ENCODE measurements at regions not wholly inside any gene's neighbourhood (a gene's known extent, or its start where the extent isn't known, plus 50 kb on each side); places are given as distances from the start of the nearest gene placed in this dataset.

- DNase-seq = no peak
Measured at GRCh38 chr13:29948244-29948643, 97.8 kb upstream of the UBL3 start.

DNA sequence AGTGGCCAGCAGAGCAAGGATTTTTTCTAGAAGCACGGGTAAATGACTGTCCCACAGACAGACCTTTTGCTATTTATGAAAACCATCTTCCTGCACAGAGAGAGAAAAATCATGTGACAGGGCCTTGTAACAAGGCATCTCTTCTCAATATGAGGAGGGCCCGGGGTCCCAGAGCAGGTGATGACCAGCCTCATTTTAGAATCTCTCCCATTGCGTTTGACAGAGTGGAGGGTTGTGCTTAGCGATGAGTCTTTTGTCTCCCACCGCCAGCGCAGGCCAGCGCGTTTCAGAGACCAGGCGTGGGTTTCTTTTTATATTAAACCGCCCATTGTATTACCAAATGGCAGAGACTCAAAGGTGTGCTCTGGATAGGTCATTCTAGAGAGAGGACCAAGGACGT, 97.4 kb upstream of the UBL3 start:
- DNase-seq = no peak

DNA sequence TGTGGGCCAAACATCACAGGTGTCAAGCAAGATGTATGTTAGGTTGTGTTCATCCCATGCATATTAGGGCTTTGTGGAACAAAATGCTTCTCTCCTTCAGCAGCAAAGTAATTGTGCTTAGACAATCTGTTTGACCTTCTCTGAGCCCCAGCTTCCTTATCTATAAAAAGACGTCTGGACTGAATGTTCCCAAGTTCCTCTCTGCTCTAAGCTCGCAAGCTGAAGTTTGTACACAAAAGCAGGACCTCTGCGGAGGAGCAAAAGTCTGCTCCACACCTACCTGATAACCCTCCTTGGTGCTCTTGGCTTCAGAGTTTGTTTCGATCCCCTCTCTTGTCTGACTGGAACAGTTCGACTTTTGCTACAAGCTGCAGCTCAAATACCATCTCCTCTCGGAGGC, 95.7 kb upstream of the UBL3 start:
- no peak for DNase-seq

DNA sequence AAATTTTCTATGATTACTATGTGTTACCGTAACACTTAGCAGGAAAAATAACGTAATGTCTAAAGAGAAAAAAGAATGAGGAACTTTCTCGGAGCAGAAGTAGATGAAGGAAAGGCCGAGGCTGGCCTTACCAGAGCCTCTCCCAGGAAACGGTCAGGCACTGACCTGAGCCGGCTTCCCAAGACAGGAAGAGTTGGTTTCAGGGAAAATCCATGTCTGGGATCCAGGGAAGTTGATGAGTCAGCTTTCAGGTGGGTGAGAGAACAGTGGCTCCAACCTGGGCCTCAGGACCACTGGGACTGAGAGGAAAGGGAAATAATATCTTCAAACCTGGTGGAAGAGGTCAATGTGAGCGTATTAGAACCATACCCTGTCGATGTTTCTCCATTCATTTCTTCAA, 93.3 kb upstream of the UBL3 start:
- DNase-seq = no peak

DNA sequence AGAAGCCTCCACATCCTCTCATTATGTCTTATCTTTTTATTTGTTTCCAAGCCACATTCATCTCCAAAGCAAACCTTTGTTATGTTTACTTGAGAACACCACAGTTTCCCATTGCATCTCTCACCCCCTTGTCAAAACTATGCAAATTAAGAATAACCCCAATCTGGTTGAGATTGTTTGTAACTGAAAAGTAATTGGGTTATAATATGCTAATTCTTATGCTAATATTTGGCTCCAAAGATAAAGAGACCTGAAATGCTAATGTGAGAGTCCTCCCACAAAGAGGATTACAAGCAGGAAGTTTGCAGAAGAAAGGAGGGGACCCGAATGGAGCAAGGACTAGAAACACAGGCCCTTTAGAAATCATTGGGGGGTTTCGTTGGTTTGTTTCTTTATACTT, 92.9 kb upstream of the UBL3 start:
- no peak for DNase-seq

DNA sequence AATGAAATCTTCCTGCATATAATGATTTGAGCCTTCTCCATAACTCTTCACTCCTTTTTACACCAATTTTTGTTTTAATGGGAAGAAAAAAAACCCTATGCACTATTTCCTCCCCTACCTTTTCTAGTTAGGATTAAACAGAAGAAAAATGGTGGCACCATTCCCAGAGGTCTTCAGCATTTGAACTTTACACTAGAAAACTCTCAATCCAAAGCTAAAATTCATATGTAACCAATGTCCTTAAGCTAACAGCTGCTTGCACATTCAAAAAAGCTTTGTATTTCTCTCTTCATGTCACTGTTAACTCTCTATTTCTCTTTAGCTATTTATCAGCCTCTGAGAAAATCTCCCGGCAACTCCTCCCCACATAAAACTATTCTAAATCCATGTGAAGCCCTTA, 90.3 kb upstream of the UBL3 start:
- DNase-seq = no peak

- no peak for DNase-seq
Measured at GRCh38 chr13:29939158-29939557, 88.7 kb upstream of the UBL3 start.

- DNase-seq = no peak
Measured at GRCh38 chr13:29937841-29938240, 87.4 kb upstream of the UBL3 start.

GRCh38 chr13:29937379-29937778, 87.0 kb upstream of the UBL3 start:
- no peak for DNase-seq

GRCh38 chr13:29936956-29937355, 86.5 kb upstream of the UBL3 start:
- DNase-seq = no peak

GRCh38 chr13:29936051-29936813, 85.8 kb upstream of the UBL3 start:
- no peak for DNase-seq

- no peak for DNase-seq
Measured at GRCh38 chr13:29935309-29935981, 85.0 kb upstream of the UBL3 start.

GRCh38 chr13:29934531-29935308, 84.3 kb upstream of the UBL3 start:
- DNase-seq = no peak

- DNase-seq = no peak
Measured at GRCh38 chr13:29933401-29933800, 83.0 kb upstream of the UBL3 start.

DNA sequence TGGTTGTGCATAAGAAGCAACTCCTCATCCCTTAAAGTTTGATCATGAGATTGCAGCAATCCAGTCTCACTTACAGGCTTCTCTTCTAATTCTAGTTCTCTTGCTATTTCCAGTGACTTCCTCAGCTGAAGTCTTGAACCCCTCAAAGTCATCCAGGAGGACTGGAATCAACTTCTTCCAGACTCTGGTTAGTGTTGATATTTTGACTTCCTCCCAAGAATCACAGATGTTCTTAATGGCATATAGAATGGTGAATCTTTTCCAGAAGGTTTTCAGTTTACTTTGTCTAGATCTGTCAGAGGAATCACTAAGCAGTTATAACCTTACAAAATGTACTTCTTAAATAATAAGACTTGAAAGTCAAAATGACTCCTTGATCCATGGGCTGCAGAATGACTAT, 81.3 kb upstream of the UBL3 start:
- DNase-seq = no peak

GRCh38 chr13:29929062-29929847, 78.8 kb upstream of the UBL3 start:
- no peak for DNase-seq

DNA sequence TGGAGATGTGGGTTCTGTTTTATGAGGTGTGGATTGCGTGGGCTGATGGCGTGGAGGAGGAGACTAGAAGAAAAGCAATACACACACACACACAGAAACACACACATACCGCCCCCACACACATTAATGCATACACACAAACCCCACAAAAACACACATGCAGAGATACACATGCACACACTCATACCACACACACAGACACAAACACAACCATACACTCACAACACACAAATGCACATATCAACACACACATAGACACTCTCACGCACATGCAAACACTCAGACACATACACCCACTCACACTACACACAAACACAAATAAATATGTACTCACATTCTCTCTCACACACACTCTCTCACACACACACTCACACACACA, 75.7 kb upstream of the UBL3 start:
- no peak for DNase-seq

GRCh38 chr13:29925457-29926097, 75.2 kb upstream of the UBL3 start:
- no peak for DNase-seq

GRCh38 chr13:29924482-29925350, 74.3 kb upstream of the UBL3 start:
- no peak for DNase-seq

DNA sequence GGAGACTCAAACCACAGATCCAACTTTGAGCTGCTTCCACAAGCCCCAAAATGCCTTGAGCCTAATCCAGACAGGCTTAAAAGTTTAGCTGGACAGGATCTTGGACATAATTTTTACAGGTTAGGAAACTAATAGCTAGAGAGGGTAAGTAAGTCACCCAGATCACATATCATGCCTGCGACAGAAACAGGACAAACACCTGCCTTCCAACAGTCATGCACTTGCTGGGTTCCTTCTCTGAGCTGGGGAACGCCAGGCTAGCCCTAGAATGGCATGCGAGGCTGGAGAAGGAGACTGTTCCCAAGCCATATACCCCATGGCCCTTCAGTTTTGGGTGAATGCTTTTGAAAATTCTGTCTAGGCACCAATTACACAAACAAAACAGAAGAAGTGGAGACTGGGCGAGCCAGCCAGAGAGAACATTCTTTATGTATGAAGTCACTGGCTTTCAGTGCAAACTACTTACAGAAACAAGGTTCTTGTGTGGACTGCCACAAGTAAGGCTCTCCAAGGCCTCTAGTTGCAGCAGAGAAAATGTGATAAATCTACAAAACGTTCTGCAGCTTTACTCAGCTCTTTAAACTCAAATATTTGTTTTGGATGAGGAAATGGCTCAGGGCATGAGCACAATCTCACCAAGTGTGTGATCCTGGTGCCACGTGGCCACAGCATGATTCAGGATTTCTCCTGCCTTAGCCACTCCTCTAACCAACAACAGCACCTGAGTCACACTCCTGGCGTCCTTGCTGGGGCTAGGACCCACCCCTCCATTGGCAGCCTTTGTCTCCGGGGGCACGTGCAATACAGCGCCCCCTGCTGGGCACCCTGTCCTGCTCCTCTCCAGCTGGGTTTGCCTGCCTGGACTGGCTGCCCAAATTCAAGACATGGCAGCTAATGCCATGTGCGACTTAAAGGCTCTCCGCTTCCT, 73.4 kb upstream of the UBL3 start:
- no peak for DNase-seq

- DNase-seq = no peak
Measured at GRCh38 chr13:29922896-29923295, 72.5 kb upstream of the UBL3 start.

Data from NCI-H1436 treated with DMSO at 0.1 percent for 48 hours (cell line).